ENCODE measurements at regions not wholly inside any gene's neighbourhood (a gene's known extent, or its start where the extent isn't known, plus 50 kb on each side); places are given as distances from the start of the nearest gene placed in this dataset.
"Not testable (repeated sequence)": the region's sequence is repeated elsewhere in the genome, so short reads cannot be mapped to it uniquely, and the experiment has no call there.

DNA sequence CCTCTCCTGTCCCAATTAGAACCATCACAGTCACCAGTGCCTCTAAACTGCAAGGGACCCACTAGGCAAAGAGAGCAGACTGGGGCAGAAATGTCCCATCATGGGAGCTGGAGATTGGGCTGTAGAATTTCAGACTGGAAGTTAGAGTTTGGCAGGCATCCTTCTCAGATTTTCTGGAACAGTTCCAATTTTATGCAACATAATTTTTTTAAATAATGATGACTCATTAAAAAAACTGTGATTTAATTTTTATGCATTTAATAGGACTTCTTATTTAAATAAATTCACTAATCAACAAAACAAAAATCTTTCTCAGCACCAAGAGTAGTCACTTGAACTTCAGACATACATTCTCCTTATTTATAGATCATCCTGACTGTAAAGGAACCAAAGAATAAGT, 84.6 kb upstream of the SLC7A14 start:
- DNase-seq (ENCODE audit: low read depth in 2 of 3, low spot score in 2 of 3) = no peak

DNA sequence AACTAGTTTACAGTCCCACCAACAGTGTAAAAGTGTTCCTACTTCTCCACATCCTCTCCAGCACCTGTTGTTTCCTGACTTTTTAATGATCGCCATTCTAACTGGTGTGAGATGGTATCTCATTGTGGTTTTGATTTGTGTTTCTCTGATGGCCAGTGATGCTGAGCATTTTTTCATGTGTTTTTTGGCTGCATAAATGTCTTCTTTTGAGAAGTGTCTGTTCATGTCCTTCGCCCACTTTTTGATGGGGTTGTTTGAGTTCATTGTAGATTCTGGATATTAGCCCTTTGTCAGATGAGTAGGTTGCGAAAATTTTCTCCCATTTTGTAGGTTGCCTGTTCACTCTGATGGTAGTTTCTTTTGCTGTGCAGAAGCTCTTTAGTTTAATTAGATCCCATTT, 77.1 kb upstream of the SLC7A14 start:
- DNase-seq (ENCODE audit: low read depth in 2 of 3, low spot score in 2 of 3) = not testable (repeated sequence)

DNA sequence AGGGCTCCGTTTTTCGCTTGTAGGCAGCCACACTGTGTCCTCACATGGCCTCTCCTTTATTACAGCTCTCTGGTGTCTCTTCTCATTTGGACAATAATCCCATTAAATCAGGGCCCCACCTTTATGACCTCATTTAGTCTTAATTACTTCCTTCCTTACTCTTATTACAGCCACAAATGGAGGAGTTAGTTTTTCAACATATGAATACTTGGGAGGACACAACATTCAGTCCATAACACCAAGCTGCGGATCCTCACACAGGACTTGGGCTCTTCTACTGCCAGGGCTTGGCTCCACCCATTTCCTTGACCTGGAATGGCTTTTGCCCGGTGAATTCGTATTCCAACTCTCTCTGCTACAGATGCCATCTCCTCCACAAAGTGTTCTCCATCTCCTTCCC, 74.3 kb upstream of the SLC7A14 start:
- no peak for DNase-seq (ENCODE audit: low read depth in 2 of 3, low spot score in 2 of 3)

DNA sequence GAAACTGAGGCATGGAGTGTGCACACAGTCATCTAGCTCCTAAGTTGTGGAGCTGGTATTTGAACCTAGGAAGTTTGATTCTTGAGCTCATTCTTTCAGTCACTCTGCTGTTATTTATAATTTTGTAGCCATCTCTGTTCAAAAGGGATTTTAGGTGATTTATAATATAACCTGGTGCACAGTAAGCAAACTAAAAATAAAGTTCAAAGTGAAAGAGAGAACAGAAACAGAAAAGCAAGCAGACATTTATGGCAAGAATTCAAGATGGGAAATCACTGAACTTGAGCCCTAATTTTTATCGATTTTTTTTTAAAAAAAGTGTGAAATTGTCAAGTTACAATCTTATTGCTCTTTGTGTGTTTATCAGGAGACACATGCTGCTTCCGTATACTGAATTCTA, 71.4 kb upstream of the SLC7A14 start:
- no peak for DNase-seq (ENCODE audit: low read depth in 2 of 3, low spot score in 2 of 3)

DNA sequence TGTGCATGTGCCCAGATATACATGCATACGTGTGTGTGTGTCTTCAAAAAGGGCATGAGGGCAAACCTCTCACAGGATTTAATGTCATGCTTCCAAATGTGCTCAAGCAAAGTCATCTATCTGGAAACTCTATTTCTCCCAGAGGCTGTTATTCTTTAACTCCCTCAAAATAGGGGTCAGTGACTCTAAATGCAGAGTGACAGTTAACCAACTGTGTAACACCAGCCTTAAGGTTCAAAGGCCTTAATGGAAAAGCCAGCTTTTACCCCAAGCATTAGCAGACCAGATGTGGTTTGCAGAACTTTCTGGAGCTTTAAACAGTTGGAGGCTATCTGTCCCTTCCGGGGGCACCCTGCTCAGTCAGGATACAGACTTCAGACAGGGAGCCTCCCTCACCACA, 70.4 kb upstream of the SLC7A14 start:
- DNase-seq (ENCODE audit: low read depth in 2 of 3, low spot score in 2 of 3) = no peak

DNA sequence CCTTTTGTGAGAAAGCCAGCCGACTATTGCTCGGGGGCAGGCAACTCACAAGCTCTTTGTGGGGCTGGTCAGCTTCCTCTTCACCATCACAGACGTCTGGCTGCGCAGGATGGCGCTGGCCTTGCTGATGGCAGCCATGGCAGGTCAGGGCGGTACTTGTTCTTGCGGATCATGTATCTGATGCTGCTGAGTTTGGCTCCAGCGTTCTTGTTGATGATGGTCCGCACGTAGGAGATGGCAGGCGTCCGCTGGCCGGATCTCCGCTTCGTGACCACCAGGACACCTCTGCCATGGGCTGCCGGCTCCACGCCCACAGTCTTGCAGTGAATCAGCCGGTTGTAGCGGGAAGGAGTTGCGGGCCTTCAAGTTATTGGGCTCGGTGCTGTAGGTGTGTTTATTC, 67.9 kb upstream of the SLC7A14 start:
- DNase-seq (ENCODE audit: low read depth in 2 of 3, low spot score in 2 of 3) = no peak

DNA sequence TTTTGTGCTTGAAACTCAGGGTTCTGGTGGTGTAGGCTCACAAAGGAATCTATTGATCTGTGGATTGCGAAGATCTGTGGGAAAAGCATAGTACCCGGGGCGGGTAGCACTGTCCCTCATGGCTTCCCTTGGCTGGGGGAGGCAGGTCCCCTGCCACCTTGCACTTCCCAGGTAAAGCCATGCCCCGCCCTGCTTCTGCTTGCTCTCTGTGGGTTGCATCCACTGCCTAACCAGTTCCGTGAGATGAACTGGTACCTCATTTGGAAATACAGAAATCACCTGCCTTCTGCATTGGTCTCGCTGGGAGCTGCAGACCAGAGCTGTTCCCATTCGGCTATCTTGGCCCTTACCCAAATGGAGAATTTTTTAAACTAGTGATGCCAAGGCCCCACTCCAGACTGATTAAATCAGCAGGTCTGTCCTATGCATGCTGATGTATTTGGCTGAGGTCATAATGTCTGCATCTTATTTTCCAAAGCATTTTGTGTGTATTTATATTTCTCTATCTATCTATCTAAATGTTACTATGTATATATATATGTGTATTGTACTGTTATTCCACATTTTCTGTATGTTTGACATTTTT, 65.5 kb upstream of the SLC7A14 start:
- no peak for DNase-seq (ENCODE audit: low read depth in 2 of 3, low spot score in 2 of 3)

DNA sequence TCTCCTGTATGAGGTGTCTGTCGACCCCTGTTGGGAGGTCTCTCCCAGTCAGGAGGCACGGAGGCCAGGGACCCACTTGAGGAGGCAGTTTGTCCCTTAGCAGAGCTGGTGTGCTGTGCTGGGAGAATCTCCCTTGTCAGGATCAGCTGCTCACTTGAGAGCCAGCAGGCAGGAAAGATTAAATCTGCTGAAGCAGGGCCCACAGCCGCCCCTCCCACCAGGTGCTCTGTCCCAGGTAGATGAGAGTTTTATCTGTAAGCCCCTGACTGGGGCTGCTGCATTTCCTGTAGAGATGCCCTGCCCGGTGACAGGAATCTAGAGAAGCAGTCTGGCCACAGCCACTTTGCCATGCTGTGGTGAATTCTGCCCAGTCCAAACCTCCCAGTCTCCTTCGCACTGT, 64.7 kb upstream of the SLC7A14 start:
- not testable (repeated sequence) for DNase-seq (ENCODE audit: low read depth in 2 of 3, low spot score in 2 of 3)

DNA sequence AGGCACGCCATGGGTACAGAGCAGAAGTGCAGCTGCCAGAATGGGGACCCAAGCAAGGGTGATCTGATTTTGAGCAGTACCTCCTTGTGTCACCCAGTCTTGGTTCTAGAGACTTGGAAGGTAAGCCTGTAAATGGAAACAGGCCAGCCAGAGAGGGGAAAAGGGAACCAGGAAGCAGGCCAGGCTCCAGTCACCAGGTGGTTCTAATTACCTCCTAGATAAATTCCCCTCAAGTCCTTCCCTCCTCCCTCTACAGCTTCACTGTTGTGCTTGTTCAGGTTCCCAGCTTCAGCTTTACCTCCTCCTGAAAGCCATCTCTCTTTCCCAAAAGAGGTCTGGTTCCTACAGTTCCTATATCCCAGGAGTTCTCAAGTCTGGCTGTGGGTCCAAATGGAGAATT, 58.8 kb upstream of the SLC7A14 start:
- no peak for DNase-seq (ENCODE audit: low read depth in 2 of 3, low spot score in 2 of 3)

DNA sequence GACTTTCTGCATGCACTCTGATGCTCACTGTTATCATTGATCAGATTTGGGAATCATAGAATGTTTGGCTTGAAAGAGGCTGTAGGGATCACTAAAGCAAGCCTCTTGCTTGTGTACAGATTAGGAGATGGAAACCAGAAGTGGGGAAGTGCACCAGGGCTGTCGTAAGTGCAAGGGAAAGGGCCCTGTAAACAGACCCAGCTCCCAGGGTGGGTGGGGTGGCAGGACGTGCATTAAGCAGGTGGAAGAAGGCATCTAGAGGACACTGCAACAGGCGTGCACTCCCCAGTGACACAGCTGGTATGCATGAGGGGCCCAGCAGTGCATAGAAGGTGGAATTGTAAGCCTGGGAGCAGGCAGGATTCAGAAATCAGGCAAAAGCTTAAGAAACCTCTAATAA, 58.0 kb upstream of the SLC7A14 start:
- DNase-seq (ENCODE audit: low read depth in 2 of 3, low spot score in 2 of 3) = no peak

DNA sequence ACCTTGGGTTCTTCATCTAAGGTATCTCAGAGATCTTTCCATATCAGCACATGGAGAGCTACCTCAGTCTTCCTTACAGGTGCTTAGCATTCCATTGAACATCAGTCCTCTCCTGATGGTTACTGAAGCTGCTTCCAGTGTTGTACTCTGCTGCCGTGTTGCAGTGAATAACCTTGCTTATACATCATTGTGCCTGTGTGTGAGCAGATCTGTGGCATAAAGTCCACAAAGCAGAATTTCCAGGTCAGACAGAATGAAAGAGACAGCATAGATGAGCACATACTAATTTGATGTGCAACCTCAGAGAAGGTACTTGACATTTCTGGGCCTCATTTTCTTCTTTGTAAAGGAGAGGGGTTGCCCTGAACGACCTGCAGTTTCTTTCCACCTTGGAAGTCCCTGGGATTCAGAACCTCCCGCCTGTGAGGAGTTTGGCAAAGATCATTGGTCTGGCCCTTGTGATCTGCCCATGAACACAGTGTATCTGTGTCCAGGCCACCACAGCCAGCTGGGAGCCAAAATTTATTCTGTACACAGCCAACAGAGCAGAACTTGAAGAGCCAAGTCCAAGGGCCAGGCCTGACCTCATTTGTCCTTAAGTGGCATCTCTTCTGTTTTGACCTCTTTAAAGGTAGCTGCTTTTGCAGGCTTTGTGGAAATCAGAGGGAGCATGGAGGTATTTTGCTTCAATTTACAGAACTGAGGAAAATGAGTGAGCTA, 57.2 kb upstream of the SLC7A14 start:
- no peak for DNase-seq (ENCODE audit: low read depth in 2 of 3, low spot score in 2 of 3)

DNA sequence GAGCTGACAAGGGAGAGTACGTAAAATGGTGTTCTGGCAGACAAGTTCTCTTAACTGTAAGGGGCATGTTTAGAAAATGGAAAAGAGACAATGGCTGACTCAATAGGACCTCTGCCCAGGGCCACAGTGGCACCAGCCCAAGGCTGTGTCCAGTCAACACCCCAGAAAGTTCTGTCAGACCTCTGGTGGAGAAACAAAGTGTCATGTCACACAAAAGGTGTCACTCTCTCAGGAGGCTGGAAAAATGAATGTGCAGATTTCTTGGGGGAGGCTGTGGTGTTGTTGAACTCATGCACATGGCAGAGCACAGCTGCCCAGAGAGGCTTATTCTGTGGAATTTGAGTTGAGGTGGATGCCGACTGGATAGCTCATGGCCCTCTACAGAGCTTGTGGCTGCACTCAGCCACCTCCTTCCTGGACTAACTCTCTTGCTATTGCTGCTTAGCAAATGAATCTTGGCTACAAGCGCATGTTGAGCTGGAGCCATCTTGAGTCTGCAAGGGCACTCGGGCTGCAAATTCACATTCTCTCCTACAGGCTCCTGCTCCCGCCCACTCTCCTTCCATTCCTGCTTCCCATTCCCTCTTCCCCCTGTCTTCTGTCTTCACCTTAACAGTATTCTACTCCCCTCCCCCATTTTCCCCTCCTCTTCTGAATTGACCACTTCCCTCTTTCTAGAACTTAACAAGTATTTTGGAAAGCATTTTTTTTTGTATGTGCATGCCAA, 55.8 kb upstream of the SLC7A14 start:
- DNase-seq (ENCODE audit: low read depth in 2 of 3, low spot score in 2 of 3) = no peak

DNA sequence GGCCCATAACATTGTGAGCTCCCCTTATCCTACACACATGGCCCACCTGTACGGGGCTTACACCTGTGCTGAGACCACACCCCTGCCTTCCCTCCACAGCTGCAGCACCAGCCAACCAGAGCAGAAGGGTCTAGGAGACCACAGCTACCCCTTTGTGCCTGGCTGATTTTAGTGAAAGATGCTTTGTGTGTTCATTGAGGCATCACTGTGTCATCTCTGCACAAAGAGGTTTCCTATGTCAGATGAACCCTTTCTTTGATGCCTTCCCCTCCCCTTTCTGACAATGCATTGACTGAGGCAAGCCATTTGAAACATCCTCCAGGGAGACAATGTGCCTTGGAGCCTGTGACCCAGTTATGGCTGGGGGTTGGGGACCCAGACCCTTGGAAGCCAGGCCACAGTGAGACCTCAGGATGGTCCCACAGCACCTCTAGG, 54.9 kb upstream of the SLC7A14 start:
- no peak for DNase-seq (ENCODE audit: low read depth in 2 of 3, low spot score in 2 of 3)

DNA sequence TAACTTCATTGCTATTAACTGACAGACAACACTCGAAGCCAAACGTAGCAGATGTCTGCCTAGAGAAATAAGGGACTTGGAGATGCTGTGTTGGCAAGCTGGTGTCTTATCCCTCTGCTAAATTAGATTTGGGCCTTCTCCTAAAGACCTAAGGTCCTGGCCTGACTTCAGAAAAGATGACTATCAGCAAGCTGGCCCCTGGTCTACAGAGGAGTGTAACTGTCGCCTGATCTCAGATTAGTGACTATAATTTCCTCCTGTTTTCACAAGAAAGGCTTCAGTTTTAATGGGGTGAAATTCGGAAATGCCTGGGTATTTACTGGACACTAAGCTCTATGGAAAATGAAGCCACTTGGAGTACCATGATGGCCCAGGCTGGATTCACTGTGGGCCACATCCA, 53.1 kb upstream of the SLC7A14 start:
- DNase-seq (ENCODE audit: low read depth in 2 of 3, low spot score in 2 of 3) = no peak

DNA sequence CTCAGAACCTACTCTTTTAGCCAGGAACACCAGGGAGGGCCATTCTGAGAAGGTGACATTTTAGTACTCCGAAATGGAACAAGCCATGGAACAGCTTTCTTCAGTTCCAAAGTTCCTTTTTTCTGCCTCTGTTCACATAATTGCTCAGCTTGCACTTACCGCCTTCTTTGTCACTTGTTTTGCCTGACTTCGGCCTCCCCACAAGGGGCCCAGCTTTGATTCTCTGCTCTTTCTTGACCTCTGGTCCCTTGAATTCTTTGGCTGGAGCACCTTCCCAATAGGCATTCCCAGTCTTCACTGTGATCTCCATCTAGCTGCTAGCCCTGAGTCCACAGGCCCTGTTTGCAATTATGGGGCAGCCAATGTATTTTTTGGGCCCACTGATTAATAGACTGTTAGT, 51.4 kb upstream of the SLC7A14 start:
- no peak for DNase-seq (ENCODE audit: low read depth in 2 of 3, low spot score in 2 of 3)

DNA sequence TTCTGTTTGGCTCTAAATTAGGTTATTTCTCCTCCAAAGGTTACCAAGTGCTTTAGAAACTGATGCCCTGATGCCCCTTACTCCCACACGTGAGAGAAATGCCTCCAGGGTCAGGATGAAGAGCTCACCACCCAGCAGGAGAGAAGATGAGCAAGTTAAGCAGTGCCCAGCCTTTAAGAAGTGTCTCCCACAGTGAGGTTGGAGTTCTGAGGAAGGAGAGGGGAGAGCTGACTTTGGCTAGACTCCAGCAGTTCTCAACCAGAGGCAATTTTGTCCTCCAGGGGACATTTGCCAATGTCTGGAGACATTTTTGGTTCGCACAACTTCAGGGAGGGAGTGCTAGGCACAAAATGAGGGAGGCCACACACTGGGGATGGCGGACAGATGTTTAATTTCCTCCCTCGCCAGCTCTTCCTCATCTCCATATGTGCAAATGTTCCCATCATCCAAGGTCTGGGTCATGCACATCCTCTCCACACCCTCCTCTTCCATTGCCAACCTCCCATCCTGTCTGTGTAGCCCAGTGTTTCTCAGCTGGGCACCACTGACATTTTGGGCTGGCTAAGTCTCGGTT, 50.6 kb upstream of the SLC7A14 start:
- no peak for DNase-seq (ENCODE audit: low read depth in 2 of 3, low spot score in 2 of 3)
